GM18858 (cell line): ENCODE measurements at regions not wholly inside any gene's neighbourhood (a gene's known extent, or its start where the extent isn't known, plus 50 kb on each side); places are given as distances from the start of the nearest gene placed in this dataset.
"Not testable (repeated sequence)": the region's sequence is repeated elsewhere in the genome, so short reads cannot be mapped to it uniquely, and the experiment has no call there.

ENCODE experiments used
- ATAC-seq: cut with Tn5 transposase; IDR thresholded peaks from one replicate; pipeline ENCODE4 v1.9.1; 2021; ENCODE audit not compliant: unreplicated experiment

DNA sequence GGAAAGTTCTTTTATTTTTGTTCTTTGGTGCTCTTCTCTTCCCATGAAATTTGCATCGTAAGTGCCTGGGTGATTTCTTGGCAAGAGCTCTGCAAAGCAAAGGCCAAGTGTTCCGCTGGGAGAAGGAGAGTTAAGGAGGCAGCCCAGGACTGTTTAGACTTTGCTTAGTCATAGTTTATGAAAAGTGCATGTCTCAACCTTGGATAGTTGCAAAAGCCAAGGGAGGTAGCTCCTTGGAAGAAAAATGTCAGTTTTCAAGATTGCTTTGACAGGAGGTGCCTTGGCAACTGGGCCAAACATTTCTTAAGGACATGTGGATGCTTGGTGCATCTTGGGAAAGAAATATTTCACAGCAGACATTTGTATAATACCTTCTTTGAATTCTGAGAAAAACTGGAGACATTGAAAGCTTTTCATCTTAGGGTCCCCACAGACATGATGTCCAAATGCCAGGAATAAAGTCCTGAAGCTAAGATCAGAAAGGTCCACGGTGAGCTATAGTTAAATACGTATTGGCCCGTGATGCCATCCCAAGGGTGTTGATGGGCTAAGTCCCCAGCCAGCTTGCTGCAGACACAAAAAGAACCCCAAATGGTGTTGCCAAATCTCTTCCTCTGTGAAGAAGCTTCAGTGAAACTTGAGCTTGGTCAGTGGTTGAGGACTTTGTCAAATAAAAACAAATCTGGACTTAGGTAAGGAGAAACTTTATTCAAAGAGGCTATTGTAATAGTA lies 96.3 kb upstream of the THUMPD2 start:
- no peak for ATAC-seq

DNA sequence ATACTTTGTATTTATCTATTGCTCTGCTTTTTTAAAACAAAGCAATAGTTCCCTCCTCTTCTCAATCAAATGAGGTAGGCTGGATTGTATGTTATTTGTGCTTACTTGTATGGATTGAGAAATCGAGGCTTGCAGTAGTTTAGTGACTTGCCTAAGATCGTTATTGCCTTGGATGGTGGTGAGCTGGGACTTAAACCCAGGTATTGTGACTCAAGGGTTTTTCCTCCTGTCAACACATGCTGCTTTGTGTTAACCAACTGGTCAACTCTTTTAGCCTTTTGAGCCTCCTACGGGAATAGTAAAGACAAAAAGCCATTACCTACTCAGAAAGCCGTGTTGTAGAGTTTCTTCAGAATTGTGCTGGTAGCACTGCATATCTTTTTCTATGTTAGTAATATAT lies 95.2 kb upstream of the THUMPD2 start:
- ATAC-seq = no peak

DNA sequence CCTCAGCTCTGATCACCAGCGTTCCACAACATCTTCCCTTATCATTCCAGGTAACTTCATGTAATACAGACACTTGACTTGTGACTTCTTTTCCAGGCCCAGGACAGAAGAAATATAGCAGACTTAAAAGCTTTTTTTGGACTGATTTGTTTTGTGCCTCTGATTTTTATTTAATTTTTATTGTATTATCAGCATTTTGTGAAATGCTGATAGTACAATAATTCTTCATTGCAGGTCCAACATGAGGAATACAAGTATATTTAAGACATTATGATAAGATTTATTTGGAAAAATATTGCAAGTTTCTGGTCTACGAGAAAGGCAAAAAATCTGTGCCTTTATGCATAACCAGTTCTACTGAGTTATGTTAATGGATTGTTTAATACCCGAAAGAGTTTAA lies 94.5 kb upstream of the THUMPD2 start:
- ATAC-seq = no peak

DNA sequence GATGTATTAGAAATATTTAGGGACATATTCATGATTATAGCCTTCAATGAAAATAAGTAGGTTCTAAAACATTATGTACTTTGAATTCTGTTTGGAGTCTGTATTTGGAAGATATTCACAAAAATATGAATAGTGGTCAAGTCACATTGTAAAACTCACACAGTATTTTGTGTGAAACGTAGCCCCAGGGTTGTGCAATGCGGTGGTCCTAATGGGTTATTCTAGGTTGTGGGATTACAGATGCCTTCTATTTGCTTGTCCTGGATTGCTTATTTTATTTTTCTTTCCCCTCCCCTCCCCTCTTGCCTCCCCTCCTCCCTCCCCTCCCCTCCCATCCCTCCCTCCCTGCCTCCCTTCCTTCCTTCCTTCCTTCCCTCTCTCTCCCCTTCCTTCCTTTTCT lies 93.7 kb upstream of the THUMPD2 start:
- no peak for ATAC-seq

DNA sequence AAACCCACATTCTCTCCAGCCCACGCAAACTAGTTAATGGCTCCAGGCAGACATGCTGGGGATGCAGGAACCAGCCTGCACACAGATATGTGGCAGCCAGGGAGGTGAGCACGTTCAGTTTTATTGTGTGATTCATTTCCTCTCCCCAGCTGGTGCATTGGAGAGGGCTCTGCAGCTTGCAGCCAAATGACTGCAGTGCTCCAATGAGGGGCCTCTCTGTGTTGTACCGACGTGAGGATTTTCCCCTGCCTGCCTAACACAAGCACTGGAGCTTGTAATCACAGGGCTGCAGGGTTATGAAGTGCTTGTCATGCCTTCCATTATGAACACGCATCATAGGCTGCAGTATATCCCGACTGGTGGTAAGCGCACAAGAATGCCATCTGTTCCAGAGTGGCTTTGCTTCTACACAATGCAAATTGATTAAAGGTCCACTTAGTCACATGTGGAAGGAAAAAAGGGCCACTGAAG lies 92.3 kb upstream of the THUMPD2 start:
- no peak for ATAC-seq

DNA sequence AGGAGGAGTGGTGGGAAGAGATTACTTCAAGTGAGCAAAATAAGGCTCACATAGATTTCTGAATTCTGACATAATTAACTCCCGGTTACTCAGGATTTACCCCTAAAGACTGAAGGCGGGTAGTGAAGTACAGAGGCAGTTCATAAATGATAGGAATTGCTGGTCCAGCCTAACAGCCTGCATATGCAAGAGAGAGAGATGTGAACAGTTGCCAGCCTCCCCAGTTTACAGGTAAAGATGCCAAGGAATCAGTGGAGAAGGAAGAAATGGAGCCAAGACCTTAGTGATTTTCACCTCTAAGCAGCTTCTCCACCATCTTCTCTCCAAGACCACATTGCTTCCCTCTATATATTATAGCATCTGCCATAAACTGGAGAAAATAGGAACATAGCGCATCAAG lies 91.8 kb upstream of the THUMPD2 start:
- ATAC-seq = no peak

DNA sequence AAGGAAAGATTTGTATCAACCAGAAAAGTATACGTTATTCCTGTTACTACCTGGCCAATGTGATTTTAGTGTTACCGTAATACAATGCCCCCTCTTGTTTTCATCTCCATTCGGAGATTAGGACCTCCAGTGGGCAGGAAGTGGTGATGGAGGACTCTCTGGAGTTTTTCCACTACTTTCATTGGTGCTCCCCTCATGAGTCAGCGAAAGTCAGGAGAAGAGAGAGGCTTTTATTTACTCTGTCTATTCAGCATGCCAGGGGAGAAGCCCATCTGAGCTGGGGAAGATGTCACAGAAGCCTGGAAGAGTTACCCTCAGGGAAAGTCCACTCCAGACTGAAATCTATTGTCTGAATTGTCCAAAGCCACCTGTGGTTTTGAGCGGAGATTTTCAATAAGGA lies 88.2 kb upstream of the THUMPD2 start:
- no peak for ATAC-seq

DNA sequence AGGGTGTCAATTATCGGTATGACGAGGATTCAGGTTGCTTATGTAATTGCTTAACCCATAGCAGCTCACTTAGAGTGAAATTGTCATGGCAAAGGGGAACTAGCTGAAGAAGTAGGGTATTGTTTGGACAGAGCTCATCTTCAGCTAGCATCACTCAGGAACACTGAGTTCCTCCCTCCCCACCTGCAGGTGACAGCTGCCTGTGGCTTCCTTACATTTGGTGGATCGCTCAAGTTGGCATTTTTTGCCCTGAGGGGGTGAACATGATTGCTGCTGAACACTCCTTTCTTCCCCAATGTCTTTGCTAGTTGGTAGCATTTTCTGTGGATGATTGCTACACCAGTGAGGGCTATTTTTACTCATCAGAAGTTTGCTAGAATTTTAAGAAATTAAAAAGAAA lies 86.7 kb upstream of the THUMPD2 start:
- no peak for ATAC-seq

DNA sequence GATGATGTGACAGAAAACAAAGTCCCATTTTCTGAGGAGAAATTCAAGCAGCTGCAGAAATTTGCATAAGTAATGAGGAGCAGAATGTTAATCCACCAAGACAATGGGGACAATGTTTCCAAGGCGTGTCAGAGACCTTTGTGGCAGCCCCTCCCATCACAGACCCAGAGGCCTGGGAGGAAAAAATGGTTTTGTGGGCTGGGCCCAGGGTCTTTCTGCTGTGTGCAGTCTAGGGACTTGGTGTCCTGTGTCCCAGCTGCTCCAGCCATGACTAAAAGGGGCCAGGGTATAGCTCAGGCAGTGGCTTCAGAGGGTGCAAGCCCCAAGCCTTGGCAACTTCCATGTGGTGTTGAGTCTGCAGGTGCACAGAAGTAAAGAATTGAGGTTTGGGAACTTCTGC lies 84.6 kb upstream of the THUMPD2 start:
- not testable (repeated sequence) for ATAC-seq

DNA sequence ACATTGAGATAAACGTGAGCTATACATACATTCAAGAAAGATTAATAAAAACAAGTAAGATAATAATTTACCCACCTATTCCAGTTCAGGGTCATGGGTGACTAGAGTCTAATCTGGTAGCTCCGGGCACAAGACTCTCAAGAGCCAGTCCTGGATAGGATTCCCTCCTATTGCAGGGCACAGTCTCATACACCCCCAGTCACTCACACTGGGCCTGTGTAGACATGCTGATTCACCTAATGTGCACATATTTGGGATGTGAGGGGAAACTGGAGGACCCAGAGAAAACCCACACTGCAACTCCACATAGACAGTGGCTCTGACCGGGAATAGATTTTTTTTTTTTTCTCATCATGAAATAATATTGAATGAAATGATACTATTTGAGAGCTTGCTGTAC lies 81.5 kb upstream of the THUMPD2 start:
- no peak for ATAC-seq

DNA sequence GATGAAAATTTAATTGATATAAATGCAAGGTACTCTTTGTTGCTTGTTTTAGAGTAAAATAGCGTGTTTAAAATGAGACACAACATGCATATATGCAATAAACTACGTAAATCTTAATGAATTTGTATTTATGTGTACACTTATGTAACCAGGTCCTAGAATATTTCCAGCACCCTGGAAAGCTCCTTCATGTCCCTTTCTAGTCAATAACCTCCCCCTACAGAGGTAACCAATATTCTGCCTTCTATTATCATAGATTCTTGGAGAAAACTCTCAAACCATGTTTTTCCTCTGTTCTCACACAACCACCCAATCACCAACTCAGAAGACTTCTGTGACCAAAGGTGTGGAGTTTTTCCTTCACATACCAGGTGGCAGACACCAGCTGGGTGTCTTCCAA lies 79.6 kb upstream of the THUMPD2 start:
- no peak for ATAC-seq

DNA sequence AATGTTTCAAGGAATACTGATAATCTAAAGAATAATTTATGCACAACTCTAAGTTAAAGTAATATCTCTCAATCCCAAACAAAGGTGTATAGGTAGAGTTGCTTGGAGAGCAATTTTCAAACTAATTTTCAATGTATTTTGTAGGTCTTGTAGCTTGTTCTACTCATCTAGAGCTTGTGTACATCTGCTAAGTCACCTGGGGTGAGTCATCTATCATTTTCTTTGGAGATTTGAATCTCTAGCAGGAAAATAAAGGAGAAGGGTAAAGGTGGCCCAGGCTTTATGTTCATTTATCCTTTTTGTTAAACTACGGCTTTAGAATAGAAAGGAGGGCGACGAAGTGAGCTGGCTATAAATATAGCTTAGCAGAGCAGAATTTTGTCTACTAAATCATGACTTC lies 76.8 kb upstream of the THUMPD2 start:
- no peak for ATAC-seq

DNA sequence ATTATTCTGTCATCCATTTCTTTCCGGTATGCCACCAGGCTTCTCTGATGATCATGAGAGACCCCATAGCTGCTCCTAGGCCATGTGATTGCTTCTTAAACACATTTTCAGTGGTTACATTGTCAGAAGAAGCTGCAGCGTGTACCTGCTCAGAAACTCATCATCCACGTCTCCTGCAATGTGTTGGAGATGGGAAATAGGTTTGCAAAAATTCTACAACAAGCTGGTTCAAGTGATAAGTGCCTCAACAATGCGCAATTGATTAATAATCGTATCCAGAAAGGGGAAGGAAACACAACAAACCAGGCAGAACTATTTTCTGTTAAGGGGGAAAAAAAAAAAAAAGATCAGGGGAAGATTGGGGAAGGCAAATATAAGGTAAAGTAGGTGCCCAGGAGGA lies 75.7 kb upstream of the THUMPD2 start:
- no peak for ATAC-seq

DNA sequence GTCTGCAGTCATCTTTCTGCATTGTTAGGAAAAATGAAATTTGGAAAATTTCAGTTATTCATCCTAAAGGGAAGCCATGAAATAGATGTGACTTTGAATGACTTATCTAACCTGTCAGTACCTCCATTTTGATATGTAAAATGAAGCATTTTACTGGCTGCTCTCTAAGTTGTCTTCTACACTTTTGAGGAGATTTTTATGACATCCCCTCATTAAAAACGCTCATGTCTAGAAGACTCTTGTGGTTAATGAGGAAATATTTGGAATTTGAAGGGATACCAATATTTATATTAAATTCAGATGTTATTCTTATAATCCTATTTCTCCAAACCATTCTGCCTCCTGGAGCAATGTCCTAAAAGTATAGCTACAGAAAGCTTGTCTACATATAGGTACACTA lies 73.8 kb upstream of the THUMPD2 start:
- no peak for ATAC-seq

DNA sequence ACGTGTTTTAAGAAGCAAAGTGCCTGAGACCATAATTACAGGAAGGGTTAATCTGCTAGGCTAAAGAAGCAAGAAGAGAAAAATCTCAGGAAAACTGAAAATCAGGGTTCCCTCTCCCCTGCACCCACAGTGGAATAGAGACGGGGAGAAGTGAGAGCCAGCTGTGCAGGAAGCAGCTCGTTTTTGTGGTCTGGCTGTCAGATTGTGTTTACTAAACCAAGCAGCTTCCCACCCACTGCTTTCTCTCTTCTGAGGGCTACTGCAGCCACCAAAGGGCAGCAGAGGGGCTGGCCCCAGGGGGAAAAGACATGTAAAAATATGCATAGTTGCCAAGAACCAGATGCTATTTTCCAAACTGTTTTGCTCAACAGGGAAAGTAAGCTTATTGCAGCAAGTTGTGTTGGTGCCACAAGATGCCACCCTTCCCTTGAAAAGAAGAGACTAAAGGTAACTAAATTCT lies 72.6 kb upstream of the THUMPD2 start:
- peak; percentile 93 for ATAC-seq

DNA sequence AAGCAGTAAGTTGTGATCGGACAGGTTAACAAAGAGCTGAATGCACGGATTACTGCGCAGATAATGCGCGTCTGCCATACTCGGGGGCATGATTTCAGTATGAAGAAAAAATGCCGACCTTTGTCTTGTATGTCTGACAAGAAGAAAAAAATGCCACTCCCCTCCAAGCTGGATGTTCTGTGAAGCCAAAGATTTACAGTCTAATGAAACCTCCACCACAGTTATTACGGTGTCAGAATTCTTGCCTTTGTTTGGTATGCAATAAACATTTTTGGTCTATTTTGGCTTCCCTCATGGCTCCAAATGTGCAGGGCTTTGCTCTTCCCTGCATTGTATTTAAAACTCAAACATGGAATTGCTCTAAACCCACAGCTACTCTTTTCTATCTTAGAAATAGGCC lies 72.2 kb upstream of the THUMPD2 start:
- no peak for ATAC-seq

DNA sequence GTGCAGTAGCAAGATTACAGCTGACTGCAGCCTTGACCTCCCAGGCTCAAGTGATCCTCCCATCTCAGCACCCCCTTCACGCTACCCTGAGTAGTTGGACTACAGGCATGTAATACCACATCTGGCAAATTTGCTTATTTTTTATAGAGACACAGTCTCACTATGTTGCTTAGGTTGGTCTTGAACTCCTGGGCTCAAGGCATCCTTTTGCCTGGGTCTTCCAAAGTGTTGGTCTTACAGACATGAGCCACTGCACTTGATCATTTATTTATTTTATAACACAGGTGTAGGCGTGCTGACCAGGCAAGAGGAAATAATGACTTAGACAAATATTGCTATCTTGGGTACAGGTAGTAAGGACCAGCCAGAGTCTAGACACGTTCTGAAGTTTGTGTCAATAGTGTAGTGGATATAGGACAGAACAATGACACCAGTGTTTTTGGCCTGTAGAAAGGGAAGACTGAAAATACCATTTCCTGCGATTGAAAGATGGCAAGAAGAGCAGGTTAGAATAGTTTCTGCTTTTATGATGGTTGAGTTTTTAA lies 71.0 kb upstream of the THUMPD2 start:
- ATAC-seq = no peak

DNA sequence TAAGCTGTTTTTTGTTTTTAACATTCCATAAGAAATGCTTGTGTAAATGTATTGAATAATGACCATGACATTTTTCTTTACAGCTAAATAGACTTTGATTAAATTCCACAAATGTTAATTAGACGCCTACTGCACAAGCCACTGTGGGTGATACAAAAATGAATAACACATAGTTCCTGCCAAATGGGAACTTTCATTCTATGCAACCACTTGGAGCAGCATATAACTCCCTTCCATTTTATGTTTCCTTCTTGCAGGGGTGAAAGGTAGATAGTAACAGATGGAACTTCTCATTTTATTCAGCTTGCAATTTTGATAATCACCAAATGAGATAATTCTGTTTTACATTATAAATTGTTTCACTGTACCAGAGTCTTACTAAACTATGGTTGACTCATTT lies 70.0 kb upstream of the THUMPD2 start:
- ATAC-seq = no peak

DNA sequence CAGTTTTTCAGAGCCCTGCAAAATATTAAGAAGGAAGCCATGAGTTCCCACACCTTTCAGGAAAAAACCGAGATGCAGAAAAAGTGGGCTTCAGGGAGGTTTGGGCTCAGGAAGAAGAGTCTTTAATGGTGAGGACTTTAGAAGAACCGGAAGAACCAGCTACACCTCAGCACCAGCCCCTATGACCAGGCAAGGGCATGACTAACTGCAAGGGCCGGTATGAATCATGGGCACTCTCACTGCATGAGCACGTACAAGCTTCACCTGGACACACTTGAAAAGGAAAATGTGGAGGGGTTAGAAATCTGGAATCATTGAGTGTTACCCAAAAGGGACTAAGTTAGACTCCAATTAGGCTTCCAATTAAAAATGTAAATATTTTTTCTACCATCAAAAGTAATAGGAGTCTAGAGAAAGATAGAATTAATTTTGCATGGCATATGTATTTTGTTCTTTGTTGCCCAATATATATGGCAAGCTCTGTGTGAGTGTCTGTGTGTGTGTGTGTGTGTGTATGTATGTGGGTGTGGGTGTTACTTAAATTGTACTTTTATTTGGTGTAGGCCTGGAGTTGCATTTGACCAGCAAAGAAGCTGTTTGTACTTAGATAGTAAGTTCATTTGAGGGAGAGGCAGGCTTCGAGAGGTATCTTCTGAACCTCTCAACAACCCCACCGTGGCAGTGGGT lies 66.5 kb upstream of the THUMPD2 start:
- ATAC-seq = no peak

DNA sequence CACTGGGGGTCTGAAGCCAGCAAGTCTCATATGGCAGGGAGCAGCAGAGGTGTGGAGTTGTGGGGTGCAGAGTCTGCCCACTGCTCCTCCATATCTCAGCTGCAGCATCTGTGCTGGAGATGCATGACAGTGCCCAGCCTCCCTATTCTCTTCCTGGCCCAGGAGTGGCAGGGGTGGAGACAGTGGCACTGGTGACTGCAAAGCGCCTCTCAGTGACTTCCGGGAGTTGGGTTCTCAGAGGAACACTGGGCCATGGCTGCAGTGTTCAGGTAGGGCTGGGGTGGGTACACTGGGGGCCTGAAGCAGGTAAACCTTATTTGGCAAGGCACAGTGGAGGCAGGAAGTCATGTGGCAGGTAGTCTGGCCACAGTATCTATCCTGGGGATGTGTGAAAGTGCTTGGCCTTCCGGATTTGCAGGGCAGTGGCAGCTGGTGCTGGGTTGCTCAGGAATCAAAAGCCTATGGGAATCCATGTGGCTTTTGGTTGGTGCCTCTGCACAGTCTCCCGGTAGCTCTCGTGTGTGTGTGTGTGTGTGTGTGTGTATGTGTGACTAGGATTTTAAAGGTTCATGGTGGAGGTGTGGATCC lies 60.3 kb upstream of the THUMPD2 start:
- ATAC-seq = no peak

DNA sequence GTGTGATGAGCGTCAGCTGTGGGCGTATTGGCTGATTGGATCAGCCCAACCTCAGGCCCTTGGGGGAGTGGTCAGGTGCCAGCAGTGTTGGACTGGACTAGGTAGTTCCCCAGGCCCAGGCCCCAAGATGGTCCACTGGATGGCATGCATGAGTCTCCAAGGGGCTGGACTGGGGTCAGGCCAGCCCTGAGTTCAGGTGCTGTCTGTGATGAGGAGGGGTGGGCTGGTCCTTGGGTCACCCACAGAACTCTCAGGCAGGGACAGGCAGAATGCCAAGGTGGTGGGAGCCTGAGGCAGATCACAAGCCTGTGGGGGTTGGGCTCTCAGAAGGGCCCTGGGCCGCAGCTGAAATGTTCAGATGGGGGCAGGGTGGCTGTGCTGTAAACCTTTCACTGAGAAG lies 59.5 kb upstream of the THUMPD2 start:
- ATAC-seq = no peak

DNA sequence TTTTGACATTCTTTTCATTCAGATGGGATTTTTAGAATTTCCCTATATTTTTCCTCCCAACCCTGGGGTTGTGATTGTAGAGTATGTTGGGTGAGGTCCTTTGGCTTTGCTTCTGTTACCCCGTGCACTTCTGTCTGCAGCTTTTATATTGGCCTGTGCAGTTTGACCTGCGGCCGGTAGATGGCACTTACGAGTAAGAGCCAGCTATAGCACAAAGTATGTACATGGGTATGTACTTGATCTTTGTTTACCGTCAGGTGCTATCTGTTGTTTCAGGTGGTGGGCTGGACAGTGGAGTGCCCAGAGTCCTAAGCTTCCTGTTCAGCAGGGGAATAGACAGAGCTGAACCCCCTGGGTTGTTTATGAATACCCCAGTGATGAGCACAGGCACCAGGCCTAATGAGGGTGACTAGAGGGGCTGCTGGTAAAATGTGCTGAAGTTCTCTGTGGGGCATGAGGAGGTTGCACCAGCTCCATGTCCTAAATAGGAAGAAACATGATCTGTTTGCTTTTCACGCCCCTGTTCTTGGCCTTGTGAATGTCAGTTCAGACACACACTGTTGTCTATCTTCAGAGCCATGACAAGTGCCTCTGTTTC lies 58.9 kb upstream of the THUMPD2 start:
- ATAC-seq = peak; percentile 89
